K562 (cell line): ENCODE measurements at regions not wholly inside any gene's neighbourhood (a gene's known extent, or its start where the extent isn't known, plus 50 kb on each side); places are given as distances from the start of the nearest gene placed in this dataset.

Experiments used
- ATAC-seq: fragments of 200-7000 bp; cut with Tn5 transposase; 3 replicates; pipeline ENCODE4 v1.9.1; 2020; ENCODE audit warnings: moderate library complexity
- BruUV-seq: library from RNA; stranded (reverse); fragments of 400-500 nt; replicated peaks from 2 replicates; lab custom pipeline; 2021; lab: Mats Ljungman, UMichigan
- CTCF ChIA-PET: fragments of 300-600 bp; formaldehyde crosslinking; extraction: SDS; loops from one replicate; lab custom pipeline; 2021; ENCODE audit warnings: low intra/inter-chr PET ratio; lab: Yijun Ruan, JAX
- POLR2A ChIA-PET: fragments of 300-600, 350-650 bp; sonication (Branson Sonifier 250); formaldehyde crosslinking; extraction: SDS; loops from one replicate; lab custom pipeline; 2021; ENCODE audit warnings: antibody characterized with exemption, inconsistent platforms; lab: Yijun Ruan, JAX
- DNase-seq, 4 experiments: peaks; one replicate each; pipeline versions ENCODE4 v3.0.0 to v3.0.0-alpha.2; 2011 to 2018; ENCODE audit warnings: low spot score in 3 of 4, mixed read lengths in 3 of 4; ENCODE audit errors: extremely low read depth in 1 of 4
- FAIRE-seq: peaks from 2 replicates; lab custom pipeline; 2011; peaks lifted over from hg19 to GRCh38; lab: Jason Lieb, UNC
- H2AFZ ChIP-seq: 2 replicates; pipeline ENCODE4 v1.6.0; 2011; ENCODE audit warnings: low read depth, low read length, control low read depth, inconsistent platforms
- H3K27ac ChIP-seq: fragments of 200-600 bp; 3 replicates; pipeline ENCODE4 v1.8.0; 2011; ENCODE audit warnings: low read depth, mild to moderate bottlenecking, control low read depth, inconsistent platforms, low read length, moderate library complexity, mixed read lengths; ENCODE audit errors: extremely low read depth
- H3K27me3 ChIP-seq, 2 experiments: fragments of 300-600 bp in 1 of 2; 2 replicates in 1 of 2; 3 replicates in 1 of 2; pipeline versions ENCODE4 v1.6.0 to v1.8.0; 2011; ENCODE audit warnings: inconsistent platforms in 2 of 2, low read length in 2 of 2, mild to moderate bottlenecking in 1 of 2, mixed read lengths in 1 of 2, moderate library complexity in 1 of 2; ENCODE audit not compliant: control insufficient read depth in 2 of 2, insufficient read depth in 2 of 2
- H3K36me3 ChIP-seq: fragments of 300-600 bp; 3 replicates; pipeline ENCODE4 v1.8.0; 2011; ENCODE audit warnings: mild to moderate bottlenecking, low read length, inconsistent platforms; ENCODE audit not compliant: control insufficient read depth, insufficient read depth
- H3K4me1 ChIP-seq, 2 experiments: fragments of 200-600 bp in 1 of 2; replicated peaks in 1 of 2; 2 replicates in 1 of 2; 3 replicates in 1 of 2; pipeline versions ENCODE4 v1.5.1 to v1.8.0; 2011; ENCODE audit warnings: inconsistent platforms in 2 of 2, low read length in 2 of 2, mild to moderate bottlenecking in 1 of 2, mixed read lengths in 1 of 2, moderate library complexity in 1 of 2; ENCODE audit not compliant: control insufficient read depth in 2 of 2, insufficient read depth in 2 of 2
- H3K4me2 ChIP-seq: 2 replicates; pipeline ENCODE4 v1.6.1; 2011; ENCODE audit warnings: low read length, control low read depth, inconsistent platforms, mixed read lengths; ENCODE audit not compliant: insufficient read depth
- H3K4me3 ChIP-seq: fragments of 200-600 bp; sonication (generic), shearing (Covaris generic); 2 replicates; pipeline ENCODE4 v1.5.1; 2016; ENCODE audit warnings: control low read depth, inconsistent platforms
- H3K79me2 ChIP-seq: fragments of 200-600 bp; 3 replicates; pipeline ENCODE4 v1.8.0; 2011; ENCODE audit warnings: low read length, inconsistent platforms; ENCODE audit not compliant: control insufficient read depth, insufficient read depth
- H3K9ac ChIP-seq, 2 experiments: 2 replicates each; pipeline versions ENCODE4 v1.6.0 to v1.6.1; 2011; ENCODE audit warnings: low read depth in 2 of 2, low read length in 2 of 2, control low read depth in 1 of 2, inconsistent platforms in 1 of 2, mild to moderate bottlenecking in 1 of 2, mixed read lengths in 1 of 2; ENCODE audit not compliant: insufficient read depth in 1 of 2
- H3K9me1 ChIP-seq: one replicate; pipeline ENCODE4 v1.6.0; 2011; ENCODE audit warnings: inconsistent platforms, mild to moderate bottlenecking, low read length, moderate library complexity; ENCODE audit not compliant: control insufficient read depth, insufficient read depth
- H3K9me3 ChIP-seq: replicated peaks from 2 replicates; pipeline ENCODE4 v1.5.1; 2011; ENCODE audit warnings: low read depth, low read length, inconsistent platforms; ENCODE audit not compliant: control insufficient read depth, insufficient read depth
- H4K20me1 ChIP-seq: replicated peaks from 2 replicates; pipeline ENCODE4 v1.6.1; 2011; ENCODE audit warnings: low read length, inconsistent platforms, mixed read lengths; ENCODE audit not compliant: control insufficient read depth, insufficient read depth
- CHD4 ChIP-seq: fragments of 200-600 bp; sonication (generic); IDR thresholded peaks from 3 replicates; pipeline ENCODE4 v1.6.1; 2012; ENCODE audit warnings: low read depth, mild to moderate bottlenecking, mixed read lengths, low read length, inconsistent platforms; ENCODE audit not compliant: insufficient read depth, insufficient replicate concordance, poor library complexity, severe bottlenecking
- CSDE1 ChIP-seq, 2 experiments: fragments of 450-650 bp; IDR thresholded peaks; 2 replicates each; pipeline ENCODE4 v1.6.1; 2016; ENCODE audit warnings: mild to moderate bottlenecking in 1 of 2
- HNRNPH1 ChIP-seq: fragments of 200-400 bp; formaldehyde crosslinking; optimal IDR thresholded peaks from 2 replicates; pipeline ENCODE3; 2017; ENCODE audit warnings: low read depth, mild to moderate bottlenecking, low read length, moderate library complexity
- SMARCE1 ChIP-seq: fragments of 450-650 bp; IDR thresholded peaks from 2 replicates; pipeline ENCODE4 v1.7.1; 2016; ENCODE audit warnings: mild to moderate bottlenecking
- WGBS: fragments of 100-300 bp; shearing (Covaris generic); methylation state at CpG from one replicate; pipeline ENCODE4 v1.1.6; 2016; ENCODE audit warnings: low coverage, mixed read lengths; ENCODE audit not compliant: insufficient coverage; ENCODE audit errors: missing lambda C conversion rate; 5-methylcytosine and 5-hydroxymethylcytosine counted together
- in situ Hi-C: fragments of 300-500 bp; cut with MboI; formaldehyde crosslinking; loops from 4 replicates; pipeline ENCODE4 v1.15.0; 2018; ENCODE audit warnings: inconsistent platforms, mixed read lengths
- intact Hi-C: fragments of 100-400 bp; cut with micrococcal nuclease; formaldehyde crosslinking; loops from 2 replicates; pipeline ENCODE4 v1.14.2; 2022
- TF ChIP-seq, protein P1 (sequence below): fragments of 250-450 bp; sonication (Bioruptor Pico); IDR thresholded peaks from 2 replicates; pipeline ENCODE4 v1.8.0; 2022; ENCODE audit warnings: inconsistent platforms, mild to moderate bottlenecking, moderate library complexity, borderline replicate concordance
- TF ChIP-seq, protein P2 (sequence below): fragments of 250-450 bp; sonication (Bioruptor Pico); IDR thresholded peaks from 2 replicates; pipeline ENCODE4 v1.8.0; 2021; ENCODE audit warnings: moderate library complexity, mild to moderate bottlenecking, inconsistent platforms

DNA sequence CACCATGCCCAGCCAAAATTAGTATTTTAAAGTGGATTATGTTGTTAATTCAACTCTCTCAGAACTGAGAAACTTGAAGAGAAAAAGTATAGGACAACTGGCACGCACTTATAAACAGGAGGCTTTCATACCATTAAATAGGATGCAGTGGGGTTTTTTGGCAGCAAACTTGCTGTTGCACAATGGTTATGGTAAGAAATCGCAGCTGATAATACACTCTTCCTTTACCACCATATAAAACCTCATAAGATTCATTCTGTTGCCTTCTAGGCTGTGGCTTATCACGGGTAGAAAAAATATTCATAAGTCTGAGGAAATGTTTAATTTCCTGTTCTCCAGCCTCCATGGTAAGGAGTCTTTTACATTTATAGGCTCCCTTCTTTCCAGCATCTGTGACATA lies 95.3 kb downstream of the TMCO5A start (continued):
- TF ChIP-seq, protein P1, sequence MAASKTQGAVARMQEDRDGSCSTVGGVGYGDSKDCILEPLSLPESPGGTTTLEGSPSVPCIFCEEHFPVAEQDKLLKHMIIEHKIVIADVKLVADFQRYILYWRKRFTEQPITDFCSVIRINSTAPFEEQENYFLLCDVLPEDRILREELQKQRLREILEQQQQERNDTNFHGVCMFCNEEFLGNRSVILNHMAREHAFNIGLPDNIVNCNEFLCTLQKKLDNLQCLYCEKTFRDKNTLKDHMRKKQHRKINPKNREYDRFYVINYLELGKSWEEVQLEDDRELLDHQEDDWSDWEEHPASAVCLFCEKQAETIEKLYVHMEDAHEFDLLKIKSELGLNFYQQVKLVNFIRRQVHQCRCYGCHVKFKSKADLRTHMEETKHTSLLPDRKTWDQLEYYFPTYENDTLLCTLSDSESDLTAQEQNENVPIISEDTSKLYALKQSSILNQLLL (CRISPR knock-in tag): no peak
- TF ChIP-seq, protein P2, sequence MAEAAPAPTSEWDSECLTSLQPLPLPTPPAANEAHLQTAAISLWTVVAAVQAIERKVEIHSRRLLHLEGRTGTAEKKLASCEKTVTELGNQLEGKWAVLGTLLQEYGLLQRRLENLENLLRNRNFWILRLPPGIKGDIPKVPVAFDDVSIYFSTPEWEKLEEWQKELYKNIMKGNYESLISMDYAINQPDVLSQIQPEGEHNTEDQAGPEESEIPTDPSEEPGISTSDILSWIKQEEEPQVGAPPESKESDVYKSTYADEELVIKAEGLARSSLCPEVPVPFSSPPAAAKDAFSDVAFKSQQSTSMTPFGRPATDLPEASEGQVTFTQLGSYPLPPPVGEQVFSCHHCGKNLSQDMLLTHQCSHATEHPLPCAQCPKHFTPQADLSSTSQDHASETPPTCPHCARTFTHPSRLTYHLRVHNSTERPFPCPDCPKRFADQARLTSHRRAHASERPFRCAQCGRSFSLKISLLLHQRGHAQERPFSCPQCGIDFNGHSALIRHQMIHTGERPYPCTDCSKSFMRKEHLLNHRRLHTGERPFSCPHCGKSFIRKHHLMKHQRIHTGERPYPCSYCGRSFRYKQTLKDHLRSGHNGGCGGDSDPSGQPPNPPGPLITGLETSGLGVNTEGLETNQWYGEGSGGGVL (CRISPR knock-in tag): no peak
- TF ChIP-seq CSDE1 (IDR thresholded peaks at IDR 0.05) (no peak), CHD4 (no peak), SMARCE1 (no peak), HNRNPH1 (no peak)

DNA sequence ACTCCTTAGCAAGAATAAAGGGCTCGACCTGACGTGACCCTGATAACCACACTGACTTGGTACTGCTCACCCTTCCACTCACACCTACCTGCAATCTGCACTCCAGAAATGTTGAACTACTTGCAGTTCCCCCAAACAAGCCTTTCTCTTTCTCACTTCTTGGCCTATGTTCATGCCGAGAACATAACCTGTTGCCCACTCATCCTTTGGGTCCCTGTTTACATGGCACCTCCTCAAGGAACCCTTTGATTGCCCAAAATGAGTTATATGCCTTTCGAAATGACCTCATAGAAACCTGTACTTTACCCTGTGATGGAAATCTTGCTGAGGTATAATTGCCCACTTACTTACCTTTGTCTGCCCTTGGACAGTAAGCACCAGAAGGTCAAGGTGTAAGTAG lies 96.2 kb downstream of the TMCO5A start:
- in situ Hi-C loops: no loop called here
- POLR2A ChIA-PET: interaction anchor here (1.1 kb wide), 1 partner anchor 10 kb away, joined by 3 read pairs; no protein-coding TSS in a partner anchor
- WGBS: 0% methylated on average over 4 of the region's 4 CpGs

More for the DNA sequence above, 96.2 kb downstream of the TMCO5A start:
- no peaks in the 10 kb centered on the region for H3K9me1 ChIP-seq
- H3K4me1 ChIP-seq: no peaks in the 10 kb centered on the region
- no TSS peak for BruUV-seq
- no peak overlapping the region for H3K9ac ChIP-seq
- CTCF ChIA-PET: no interaction called here
- no peak for ATAC-seq
- intact Hi-C loops: no loop called here
- no peak overlapping the region for H3K4me2 ChIP-seq
- no peak overlapping the region for H3K4me3 ChIP-seq
- H3K27ac ChIP-seq: no peak overlapping the region
- TF ChIP-seq, protein P2 (CRISPR knock-in tag): no peak
- no peaks in the 10 kb centered on the region for H4K20me1 ChIP-seq
- H2AFZ ChIP-seq: no peak overlapping the region
- no peaks in the 10 kb centered on the region for H3K27me3 ChIP-seq
- H3K79me2 ChIP-seq: no peaks in the 10 kb centered on the region
- FAIRE-seq: no peak
- no peak for DNase-seq
- no peaks in the 10 kb centered on the region for H3K9me3 ChIP-seq
- no peaks in the 10 kb centered on the region for H3K36me3 ChIP-seq
